ENCODE measurements at regions not wholly inside any gene's neighbourhood (a gene's known extent, or its start where the extent isn't known, plus 50 kb on each side); places are given as distances from the start of the nearest gene placed in this dataset.

- no peak for FAIRE-seq
These were observed 322.8 kb downstream of the UACA start for GRCh38 chr15:70440416-70441138.

GRCh38 chr15:70439880-70440279, 323.5 kb downstream of the UACA start:
- FAIRE-seq, result no peak

GRCh38 chr15:70439304-70439877, 324.0 kb downstream of the UACA start:
- FAIRE-seq, result no peak

- FAIRE-seq, result no peak
These were observed 324.6 kb downstream of the UACA start for GRCh38 chr15:70438776-70439175.

- no peak for FAIRE-seq
These were observed 325.4 kb downstream of the UACA start for GRCh38 chr15:70437882-70438451.

- FAIRE-seq, result no peak
These were observed 326.3 kb downstream of the UACA start for GRCh38 chr15:70437089-70437488.

- no peak for FAIRE-seq
These were observed 326.9 kb downstream of the UACA start for GRCh38 chr15:70436428-70436827.

GRCh38 chr15:70435872-70436271, 327.5 kb downstream of the UACA start:
- FAIRE-seq, result no peak

- no peak for FAIRE-seq
These were observed 328.0 kb downstream of the UACA start for GRCh38 chr15:70435369-70435768.

- no peak for FAIRE-seq
These were observed 329.6 kb downstream of the UACA start for GRCh38 chr15:70433586-70434324.

- no peak for FAIRE-seq
These were observed 330.3 kb downstream of the UACA start for GRCh38 chr15:70432924-70433495.

GRCh38 chr15:70431854-70432253, 331.5 kb downstream of the UACA start:
- no peak for FAIRE-seq

- FAIRE-seq, result no peak
These were observed 332.4 kb upstream of the TLE3 start for GRCh38 chr15:70430069-70430468.

GRCh38 chr15:70429056-70429722, 331.5 kb upstream of the TLE3 start:
- FAIRE-seq, result no peak

- FAIRE-seq, result no peak
These were observed 330.6 kb upstream of the TLE3 start for GRCh38 chr15:70428211-70428822.

GRCh38 chr15:70427167-70428120, 329.7 kb upstream of the TLE3 start:
- no peak for FAIRE-seq

- no peak for FAIRE-seq
These were observed 328.5 kb upstream of the TLE3 start for GRCh38 chr15:70426096-70426821.

GRCh38 chr15:70424937-70425411, 327.3 kb upstream of the TLE3 start:
- FAIRE-seq, result no peak

GRCh38 chr15:70423267-70423666, 325.6 kb upstream of the TLE3 start:
- no peak for FAIRE-seq

- no peak for FAIRE-seq
These were observed 324.6 kb upstream of the TLE3 start for GRCh38 chr15:70422342-70422741.
